Loucy (cell line): ENCODE measurements at regions not wholly inside any gene's neighbourhood (a gene's known extent, or its start where the extent isn't known, plus 50 kb on each side); places are given as distances from the start of the nearest gene placed in this dataset.

Experiments used
- CTCF ChIP-seq: fragments of 200-600 bp; sonication (generic); conservative IDR thresholded peaks from 2 replicates; pipeline ENCODE4 v1.5.1; 2014; ENCODE audit warnings: mild to moderate bottlenecking, antibody characterized with exemption, low read length
- EZH2phosphoT487 ChIP-seq: fragments of 200-600 bp; IDR thresholded peaks from 2 replicates; pipeline ENCODE4 v1.6.1; 2018; ENCODE audit warnings: antibody characterized with exemption, mild to moderate bottlenecking, moderate library complexity, borderline replicate concordance

DNA sequence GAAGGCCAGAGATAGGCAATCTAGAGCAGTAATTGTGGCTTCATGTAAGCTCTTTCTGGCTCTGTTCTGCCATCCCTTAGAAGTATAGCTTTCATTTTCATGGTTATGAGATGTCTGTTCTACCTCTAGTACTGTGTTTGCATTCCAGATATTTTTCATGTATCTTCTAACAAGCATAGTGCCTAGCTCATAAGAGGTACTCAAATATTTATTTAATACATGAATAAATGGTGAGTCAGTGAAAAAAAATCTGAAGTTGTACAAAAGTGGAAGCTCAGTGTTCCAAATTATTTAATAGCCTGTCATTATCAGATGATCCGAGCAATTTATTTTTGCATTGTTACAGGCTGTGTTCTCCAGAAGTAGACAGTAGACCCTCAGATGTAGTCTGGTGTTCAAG lies 64.3 kb downstream of the OXSM start:
- TF ChIP-seq CTCF (no peak), EZH2phosphoT487 (no peak)
